SK-N-SH treated with all-trans-retinoic acid at 6 μM for 48 hours (cell line): ENCODE measurements at regions not wholly inside any gene's neighbourhood (a gene's known extent, or its start where the extent isn't known, plus 50 kb on each side); places are given as distances from the start of the nearest gene placed in this dataset.
"Not testable (repeated sequence)": the region's sequence is repeated elsewhere in the genome, so short reads cannot be mapped to it uniquely, and the experiment has no call there.

Experiments used
- ISL1 ChIP-seq: fragments of 250-450 bp; sonication (Bioruptor Pico); IDR thresholded peaks from 2 replicates; pipeline ENCODE4 v2.1.2; 2022; ENCODE audit warnings: mild to moderate bottlenecking, moderate library complexity
- PPARA ChIP-seq: fragments of 250-450 bp; sonication (Bioruptor Pico); IDR thresholded peaks from 2 replicates; pipeline ENCODE4 v1.5.0; 2020; ENCODE audit warnings: mild to moderate bottlenecking, borderline replicate concordance
- TCF4 ChIP-seq: fragments of 250-450 bp; sonication (Bioruptor Pico); IDR thresholded peaks from 2 replicates; pipeline ENCODE4 v1.8.0; 2021; ENCODE audit warnings: mild to moderate bottlenecking, moderate library complexity, borderline replicate concordance
- TOX ChIP-seq: fragments of 250-450 bp; sonication (Bioruptor Pico); IDR thresholded peaks from 2 replicates; pipeline ENCODE4 v1.8.0; 2021; ENCODE audit warnings: mild to moderate bottlenecking, moderate library complexity, borderline replicate concordance
- ZNF565 ChIP-seq: fragments of 450-650 bp; formaldehyde crosslinking; conservative IDR thresholded peaks from 2 replicates; pipeline ENCODE4 v1.5.0; 2020; ENCODE audit warnings: low read depth, mild to moderate bottlenecking, moderate library complexity
- ZNF8 ChIP-seq: fragments of 450-650 bp; formaldehyde crosslinking; IDR thresholded peaks from 2 replicates; pipeline ENCODE4 v1.5.0; 2020; ENCODE audit warnings: mild to moderate bottlenecking, moderate library complexity
- TF ChIP-seq, protein P1 (sequence below): fragments of 250-450 bp; sonication (Bioruptor Pico); IDR thresholded peaks from 2 replicates; pipeline ENCODE4 v1.8.0; 2021; ENCODE audit warnings: low read depth, mild to moderate bottlenecking, moderate library complexity, borderline replicate concordance
- TF ChIP-seq, protein P2 (sequence below): fragments of 250-450 bp; sonication (Bioruptor Pico); IDR thresholded peaks from 2 replicates; pipeline ENCODE4 v1.5.0; 2020; ENCODE audit warnings: mild to moderate bottlenecking, moderate library complexity

DNA sequence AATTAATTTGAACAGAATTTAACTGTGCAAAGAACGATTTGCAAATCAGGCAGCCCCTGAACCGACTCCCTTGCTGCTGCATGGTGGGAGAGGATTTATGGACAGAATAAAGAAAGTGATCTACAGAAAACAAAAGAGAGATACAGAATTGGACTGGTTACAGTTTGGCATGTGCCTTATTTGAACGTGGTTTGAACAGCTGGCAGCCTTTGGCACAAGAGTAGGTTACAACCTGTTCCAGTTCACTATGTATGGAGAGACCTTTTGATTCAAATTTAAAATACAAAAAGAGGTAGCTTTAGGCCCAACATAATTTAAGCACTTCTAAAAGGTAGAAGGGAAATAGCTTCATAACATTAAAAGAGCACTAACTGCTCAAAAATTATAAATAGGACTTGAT, 90.8 kb upstream of the IGFBPL1 start:
- TF ChIP-seq, protein P1, sequence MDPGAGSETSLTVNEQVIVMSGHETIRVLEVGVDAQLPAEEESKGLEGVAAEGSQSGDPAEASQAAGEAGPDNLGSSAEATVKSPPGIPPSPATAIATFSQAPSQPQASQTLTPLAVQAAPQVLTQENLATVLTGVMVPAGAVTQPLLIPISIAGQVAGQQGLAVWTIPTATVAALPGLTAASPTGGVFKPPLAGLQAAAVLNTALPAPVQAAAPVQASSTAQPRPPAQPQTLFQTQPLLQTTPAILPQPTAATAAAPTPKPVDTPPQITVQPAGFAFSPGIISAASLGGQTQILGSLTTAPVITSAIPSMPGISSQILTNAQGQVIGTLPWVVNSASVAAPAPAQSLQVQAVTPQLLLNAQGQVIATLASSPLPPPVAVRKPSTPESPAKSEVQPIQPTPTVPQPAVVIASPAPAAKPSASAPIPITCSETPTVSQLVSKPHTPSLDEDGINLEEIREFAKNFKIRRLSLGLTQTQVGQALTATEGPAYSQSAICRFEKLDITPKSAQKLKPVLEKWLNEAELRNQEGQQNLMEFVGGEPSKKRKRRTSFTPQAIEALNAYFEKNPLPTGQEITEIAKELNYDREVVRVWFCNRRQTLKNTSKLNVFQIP (CRISPR knock-in tag): not testable (repeated sequence)
- not testable (repeated sequence) for TF ChIP-seq ZNF8; ISL1; TOX (CRISPR knock-in tag); ZNF565 (CRISPR knock-in tag); TCF4 (CRISPR knock-in tag); PPARA (CRISPR knock-in tag)
- TF ChIP-seq, protein P2, sequence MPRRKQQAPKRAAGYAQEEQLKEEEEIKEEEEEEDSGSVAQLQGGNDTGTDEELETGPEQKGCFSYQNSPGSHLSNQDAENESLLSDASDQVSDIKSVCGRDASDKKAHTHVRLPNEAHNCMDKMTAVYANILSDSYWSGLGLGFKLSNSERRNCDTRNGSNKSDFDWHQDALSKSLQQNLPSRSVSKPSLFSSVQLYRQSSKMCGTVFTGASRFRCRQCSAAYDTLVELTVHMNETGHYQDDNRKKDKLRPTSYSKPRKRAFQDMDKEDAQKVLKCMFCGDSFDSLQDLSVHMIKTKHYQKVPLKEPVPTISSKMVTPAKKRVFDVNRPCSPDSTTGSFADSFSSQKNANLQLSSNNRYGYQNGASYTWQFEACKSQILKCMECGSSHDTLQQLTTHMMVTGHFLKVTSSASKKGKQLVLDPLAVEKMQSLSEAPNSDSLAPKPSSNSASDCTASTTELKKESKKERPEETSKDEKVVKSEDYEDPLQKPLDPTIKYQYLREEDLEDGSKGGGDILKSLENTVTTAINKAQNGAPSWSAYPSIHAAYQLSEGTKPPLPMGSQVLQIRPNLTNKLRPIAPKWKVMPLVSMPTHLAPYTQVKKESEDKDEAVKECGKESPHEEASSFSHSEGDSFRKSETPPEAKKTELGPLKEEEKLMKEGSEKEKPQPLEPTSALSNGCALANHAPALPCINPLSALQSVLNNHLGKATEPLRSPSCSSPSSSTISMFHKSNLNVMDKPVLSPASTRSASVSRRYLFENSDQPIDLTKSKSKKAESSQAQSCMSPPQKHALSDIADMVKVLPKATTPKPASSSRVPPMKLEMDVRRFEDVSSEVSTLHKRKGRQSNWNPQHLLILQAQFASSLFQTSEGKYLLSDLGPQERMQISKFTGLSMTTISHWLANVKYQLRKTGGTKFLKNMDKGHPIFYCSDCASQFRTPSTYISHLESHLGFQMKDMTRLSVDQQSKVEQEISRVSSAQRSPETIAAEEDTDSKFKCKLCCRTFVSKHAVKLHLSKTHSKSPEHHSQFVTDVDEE (CRISPR knock-in tag): not testable (repeated sequence)
